ENCODE measurements at regions not wholly inside any gene's neighbourhood (a gene's known extent, or its start where the extent isn't known, plus 50 kb on each side); places are given as distances from the start of the nearest gene placed in this dataset.

DNA sequence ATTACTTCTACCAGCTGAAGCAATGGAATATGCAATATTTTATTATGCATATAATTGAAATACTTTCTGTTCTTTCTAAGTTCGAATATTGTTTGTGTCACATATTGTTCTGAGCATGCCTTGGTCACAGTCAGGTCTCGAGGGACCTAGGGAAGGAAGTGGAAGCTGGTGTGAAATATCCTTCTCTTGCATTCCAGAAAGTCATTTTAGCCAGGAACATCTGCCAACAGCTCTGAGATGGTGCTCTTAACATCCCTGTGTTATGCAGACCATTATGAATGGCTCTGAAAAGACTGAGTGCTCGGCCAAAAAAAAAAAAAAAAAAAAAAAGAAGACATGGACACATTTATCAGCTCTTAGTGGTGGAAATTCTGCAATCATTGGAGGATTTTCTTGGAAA, 132.7 kb upstream of the JAG1 start:
- no peak for DNase-seq (ENCODE audit: low spot score)

- no peak for DNase-seq (ENCODE audit: low spot score)
These were observed 133.2 kb upstream of the JAG1 start for GRCh38 chr20:10807013-10807412.

DNA sequence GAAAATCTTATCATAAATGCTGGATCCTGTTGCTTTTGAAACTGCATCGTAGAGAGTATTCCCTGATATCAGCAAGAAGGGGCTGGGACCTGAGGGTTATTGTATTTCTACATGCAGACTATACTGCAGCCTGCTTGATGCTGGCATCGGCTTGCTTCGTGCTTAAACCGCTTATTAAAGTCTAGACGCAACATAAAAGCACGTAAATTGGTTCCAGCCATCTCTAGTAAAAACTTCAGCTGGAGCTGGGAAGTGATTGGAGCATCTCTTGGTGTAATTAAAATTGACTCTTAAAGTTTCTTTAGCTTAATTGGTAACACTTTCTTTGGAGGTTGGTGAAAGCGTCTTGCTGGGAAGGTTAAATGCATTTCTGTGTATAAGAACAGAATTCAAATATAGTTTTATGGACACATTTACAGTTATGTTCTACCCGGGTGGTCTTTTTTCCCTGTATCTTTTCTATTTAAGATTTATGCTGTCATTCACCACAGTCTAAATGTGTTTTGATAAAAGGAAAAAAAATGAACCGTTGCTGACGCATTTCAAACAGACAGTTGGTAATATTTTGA, 139.0 kb upstream of the JAG1 start:
- DNase-seq (ENCODE audit: low spot score) = no peak

GRCh38 chr20:10823585-10823984, 149.8 kb upstream of the JAG1 start:
- no peak for DNase-seq (ENCODE audit: low spot score)

DNA sequence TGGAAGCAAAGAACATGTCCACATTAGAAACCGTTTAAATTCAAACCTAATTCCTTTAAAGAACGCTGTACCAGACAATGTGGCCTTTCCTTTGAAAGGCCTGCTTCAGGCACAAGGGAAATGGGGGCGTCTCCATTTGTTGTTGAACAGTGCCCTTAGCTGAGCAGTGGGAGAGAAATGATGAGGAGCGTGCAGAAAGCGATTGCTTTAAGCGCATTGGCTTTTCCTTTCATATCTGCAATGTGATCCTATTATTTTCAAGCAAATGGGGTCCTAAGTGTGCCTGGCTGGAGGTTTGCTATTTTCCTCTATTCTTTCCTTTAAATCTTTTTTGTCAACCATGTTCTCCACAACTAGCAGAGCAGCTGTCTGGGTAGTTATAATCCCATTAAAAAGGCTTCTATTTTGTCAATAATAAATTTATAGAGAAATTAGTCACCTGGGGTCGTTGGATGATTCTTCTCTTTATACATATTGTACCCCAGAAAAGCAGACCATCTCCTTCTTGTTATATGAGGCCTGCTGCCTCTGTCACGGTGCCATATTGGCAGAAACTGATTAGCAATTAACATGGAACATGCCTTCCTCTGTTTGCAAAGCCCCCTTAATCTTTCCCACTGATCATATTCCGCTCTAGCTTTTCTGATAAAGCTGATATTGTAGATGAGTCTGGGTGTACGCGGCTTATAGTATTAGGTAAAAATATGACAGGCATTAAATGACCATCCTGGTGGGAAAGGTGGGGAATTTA, 151.1 kb upstream of the JAG1 start:
- no peak for DNase-seq (ENCODE audit: low spot score)

DNA sequence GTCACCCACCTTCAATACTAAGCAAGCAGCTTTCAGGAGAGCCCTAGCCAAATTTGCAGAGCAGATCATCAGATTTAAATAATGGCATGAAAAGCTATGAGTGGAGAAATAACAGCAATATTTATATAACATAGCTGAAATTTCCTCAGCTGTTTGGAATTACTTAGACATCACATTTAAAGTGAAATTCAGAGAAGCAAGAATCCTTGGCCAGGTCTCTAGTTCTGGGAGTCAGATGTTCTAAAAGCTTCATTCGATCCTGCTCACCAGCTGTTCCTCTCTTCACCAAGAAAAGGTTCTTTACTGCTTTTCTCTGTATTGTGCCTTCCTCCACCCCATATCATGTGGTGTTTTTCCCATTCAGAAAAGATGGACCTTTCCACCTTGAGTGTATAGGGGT, 152.3 kb upstream of the JAG1 start:
- DNase-seq (ENCODE audit: low spot score) = no peak

DNA sequence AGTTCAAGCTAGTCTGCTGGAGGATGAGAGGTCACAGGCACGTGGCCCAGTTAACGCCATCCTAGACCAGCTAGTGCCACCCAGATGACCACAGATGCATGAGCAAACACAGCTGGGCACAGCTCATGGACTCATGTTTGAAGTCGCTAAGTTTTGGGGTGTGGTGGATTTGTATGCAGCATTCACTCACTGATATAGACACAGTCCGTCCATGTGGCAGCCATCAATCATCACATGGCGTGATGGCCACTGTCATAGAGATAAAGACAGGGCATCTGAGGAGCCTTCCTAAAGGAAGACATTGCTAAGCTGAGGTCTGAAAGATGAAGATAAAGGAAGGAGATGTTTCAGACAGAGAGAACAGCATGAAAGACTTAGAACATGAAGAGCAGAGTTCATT, 154.4 kb upstream of the JAG1 start:
- no peak for DNase-seq (ENCODE audit: low spot score)

DNA sequence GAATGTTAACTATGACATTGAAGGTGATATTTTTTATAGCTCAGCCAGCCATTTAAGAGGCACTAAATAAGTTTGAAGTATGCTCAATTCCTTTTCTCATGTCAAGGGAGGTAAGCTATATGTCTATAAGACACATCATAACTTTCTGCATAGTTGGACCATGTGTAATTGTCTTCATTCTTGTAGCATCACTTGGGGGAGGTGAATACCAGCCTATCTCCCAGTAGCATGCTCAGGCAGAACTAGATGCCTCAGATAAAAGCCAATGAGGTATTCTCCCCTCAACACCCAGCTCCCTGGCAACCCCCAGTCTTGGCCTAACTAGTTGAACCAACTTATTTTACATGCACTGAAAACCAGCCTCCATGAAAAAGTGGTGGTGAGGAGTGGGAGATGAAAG, 158.3 kb upstream of the JAG1 start:
- no peak for DNase-seq (ENCODE audit: low spot score)

DNA sequence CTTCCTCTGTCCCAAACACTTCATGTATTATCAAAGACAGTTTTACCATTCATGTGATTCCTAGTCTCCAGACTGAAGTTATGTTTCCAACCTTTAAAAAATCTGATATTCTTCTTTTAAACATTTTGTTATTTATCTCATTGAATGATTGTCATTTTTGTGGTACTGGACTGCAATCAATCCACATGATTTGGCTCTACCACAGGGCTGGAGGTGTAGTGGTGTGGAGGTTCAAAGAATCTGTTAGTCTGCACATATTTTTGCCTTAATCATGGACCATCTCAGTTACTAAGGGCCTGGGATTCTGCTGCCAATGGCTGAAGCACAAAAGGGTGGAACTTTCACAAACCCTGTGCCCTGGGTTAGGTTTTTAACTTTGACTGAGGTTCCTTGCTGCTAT, 164.1 kb upstream of the JAG1 start:
- DNase-seq (ENCODE audit: low spot score) = no peak

- DNase-seq (ENCODE audit: low spot score) = no peak
These were observed 168.3 kb upstream of the JAG1 start for GRCh38 chr20:10842116-10842515.

DNA sequence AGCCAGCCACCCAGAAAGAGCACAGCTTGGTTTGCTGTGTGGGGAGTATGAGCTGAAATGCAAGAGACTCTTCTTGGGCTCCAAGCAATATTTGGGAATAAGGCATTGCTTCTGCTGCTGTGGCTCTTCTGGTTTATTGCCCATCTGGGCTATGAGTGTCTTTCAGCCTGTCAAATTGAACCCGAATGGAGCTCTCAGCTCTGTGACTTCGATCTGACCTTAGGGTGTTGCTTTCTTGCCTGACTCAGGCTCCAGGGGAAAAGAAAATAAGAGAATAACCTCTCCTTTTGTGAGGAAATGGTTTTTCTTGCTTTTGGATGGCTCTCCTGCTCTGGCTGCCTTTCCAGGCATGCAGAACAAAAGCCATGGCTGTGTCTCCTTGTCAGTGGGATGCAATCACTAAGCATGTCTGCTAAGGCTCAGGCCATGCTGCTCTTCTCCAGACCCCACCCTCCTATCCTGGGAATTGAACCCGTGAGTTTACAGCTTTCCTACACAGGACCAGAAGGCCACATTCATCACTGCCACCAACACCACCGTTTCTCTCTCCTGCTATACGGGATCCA, 169.4 kb upstream of the JAG1 start:
- no peak for DNase-seq (ENCODE audit: low spot score)

DNA sequence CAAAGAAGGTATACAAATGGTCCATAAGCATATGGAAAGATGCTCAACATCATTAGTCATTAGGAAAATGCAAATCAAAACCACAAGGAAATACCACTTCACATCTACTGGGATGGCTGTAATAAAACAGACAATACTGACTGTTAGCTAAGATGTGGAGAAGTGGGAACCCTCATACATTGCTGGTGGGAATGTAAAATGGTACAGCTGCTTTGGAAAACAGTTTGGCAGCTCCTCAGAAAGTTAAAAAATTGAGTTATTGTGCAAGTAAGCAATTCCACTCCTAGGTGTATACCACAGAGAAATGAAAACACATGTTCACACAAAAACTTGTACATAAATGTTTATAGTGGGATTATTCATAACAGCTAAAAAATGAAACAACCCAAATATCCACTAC, 173.0 kb upstream of the JAG1 start:
- DNase-seq (ENCODE audit: low spot score) = no peak

GRCh38 chr20:10848810-10849370, 175.1 kb upstream of the JAG1 start:
- DNase-seq (ENCODE audit: low spot score) = no peak

GRCh38 chr20:10853176-10853575, 179.4 kb upstream of the JAG1 start:
- DNase-seq (ENCODE audit: low spot score) = no peak

DNA sequence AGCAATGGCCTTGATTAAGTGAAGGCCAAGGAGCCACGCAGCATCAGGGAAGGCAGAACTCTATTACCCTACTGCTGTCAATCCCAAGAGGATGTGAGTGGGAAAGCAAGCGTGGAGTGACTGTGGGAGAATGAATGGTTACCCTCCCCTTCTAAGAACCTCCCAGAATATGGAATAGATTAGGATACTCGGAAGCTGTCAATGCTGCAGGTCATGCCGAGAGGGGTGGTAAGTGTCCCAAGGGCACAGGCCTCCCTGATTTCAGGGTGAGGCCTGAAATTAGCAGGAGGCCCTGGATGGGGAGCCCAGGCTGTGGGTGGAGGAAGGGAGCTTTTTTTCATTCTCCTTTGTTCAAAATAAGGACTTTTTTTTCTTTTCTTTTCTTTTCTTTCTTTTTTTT, 179.9 kb upstream of the JAG1 start:
- DNase-seq (ENCODE audit: low spot score) = no peak

DNA sequence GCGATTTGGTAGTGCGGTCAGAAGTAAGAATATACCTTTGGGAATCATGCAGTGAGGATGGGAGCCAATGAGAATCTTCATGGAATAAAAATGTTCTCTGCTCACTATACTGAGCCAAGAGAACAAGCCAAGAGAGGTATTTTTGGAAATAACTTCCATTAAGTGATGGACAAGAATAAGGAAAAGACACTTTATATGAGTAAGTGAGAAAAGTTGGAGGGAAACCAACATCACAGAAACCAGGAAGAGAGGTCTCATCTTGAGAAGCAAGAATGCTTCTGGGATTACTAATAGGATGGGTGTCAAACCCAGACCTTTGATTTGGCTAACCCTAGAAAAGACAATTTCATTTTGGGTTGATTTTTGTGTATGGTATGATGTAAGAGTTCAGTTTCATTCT, 181.2 kb upstream of the JAG1 start:
- DNase-seq (ENCODE audit: low spot score) = no peak

DNA sequence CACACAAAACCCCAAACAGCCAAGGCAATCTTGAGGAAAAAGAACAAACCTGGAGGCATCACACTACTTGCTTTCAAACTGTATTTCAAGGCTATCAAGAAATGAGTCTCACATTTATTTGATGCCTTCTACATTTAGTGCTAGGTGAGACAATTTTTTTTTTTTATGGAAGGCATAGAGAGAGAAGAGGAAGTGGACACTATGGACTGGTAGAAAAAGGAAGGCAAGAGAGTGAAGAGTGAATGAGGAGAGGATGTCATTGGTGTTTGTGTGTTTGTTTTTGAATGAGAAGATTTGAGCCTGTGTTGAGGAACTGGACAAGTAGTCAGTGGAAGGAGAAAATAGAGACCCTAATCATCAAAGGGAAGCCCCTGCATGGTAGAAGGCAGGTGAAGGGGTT, 182.0 kb upstream of the JAG1 start:
- no peak for DNase-seq (ENCODE audit: low spot score)

- no peak for DNase-seq (ENCODE audit: low spot score)
These were observed 182.6 kb upstream of the JAG1 start for GRCh38 chr20:10856237-10857015.

- DNase-seq (ENCODE audit: low spot score) = no peak
These were observed 183.7 kb upstream of the JAG1 start for GRCh38 chr20:10857352-10858070.

- DNase-seq (ENCODE audit: low spot score) = no peak
These were observed 187.3 kb upstream of the JAG1 start for GRCh38 chr20:10861090-10861489.

DNA sequence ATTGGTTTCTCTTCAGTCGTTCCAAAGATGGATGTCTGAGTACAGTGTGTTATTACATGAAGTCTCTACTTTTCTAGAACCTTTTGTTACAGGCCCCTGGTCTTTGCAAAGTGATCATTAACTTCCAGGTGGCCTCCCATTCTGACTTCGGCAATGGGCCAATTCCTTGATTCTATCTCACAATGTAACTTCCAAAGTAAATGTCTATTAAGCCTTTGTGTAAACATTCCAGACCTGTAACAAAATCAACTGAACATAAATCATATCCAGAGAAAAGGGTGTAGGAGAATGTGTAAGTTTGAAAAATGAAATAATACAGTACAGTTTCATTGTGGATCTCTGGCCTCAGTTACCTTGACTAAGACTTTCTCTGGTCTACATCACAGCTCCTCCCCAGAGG, 187.8 kb upstream of the JAG1 start:
- DNase-seq (ENCODE audit: low spot score) = no peak
